OCI-LY1 (cell line): ENCODE measurements at regions not wholly inside any gene's neighbourhood (a gene's known extent, or its start where the extent isn't known, plus 50 kb on each side); places are given as distances from the start of the nearest gene placed in this dataset.

Experiments
- EZH2 ChIP-seq: fragments of 200-600 bp; sonication (generic), shearing (Covaris generic); IDR thresholded peaks from 2 replicates; pipeline ENCODE4 v1.8.0; 2017; ENCODE audit warnings: borderline replicate concordance, mixed run types, mild to moderate bottlenecking, antibody characterized with exemption, low read length, moderate library complexity, mixed read lengths
- TF ChIP-seq, protein P1 (sequence below): fragments of 200-600 bp; sonication (generic), shearing (Covaris generic); IDR thresholded peaks from 2 replicates; pipeline ENCODE4 v1.5.1; 2017; ENCODE audit warnings: mild to moderate bottlenecking, antibody characterized with exemption, low read length, moderate library complexity, mixed read lengths

GRCh38 chr21:16084776-16085364 lies 355.1 kb downstream of the USP25 start:
- TF ChIP-seq, protein P1, sequence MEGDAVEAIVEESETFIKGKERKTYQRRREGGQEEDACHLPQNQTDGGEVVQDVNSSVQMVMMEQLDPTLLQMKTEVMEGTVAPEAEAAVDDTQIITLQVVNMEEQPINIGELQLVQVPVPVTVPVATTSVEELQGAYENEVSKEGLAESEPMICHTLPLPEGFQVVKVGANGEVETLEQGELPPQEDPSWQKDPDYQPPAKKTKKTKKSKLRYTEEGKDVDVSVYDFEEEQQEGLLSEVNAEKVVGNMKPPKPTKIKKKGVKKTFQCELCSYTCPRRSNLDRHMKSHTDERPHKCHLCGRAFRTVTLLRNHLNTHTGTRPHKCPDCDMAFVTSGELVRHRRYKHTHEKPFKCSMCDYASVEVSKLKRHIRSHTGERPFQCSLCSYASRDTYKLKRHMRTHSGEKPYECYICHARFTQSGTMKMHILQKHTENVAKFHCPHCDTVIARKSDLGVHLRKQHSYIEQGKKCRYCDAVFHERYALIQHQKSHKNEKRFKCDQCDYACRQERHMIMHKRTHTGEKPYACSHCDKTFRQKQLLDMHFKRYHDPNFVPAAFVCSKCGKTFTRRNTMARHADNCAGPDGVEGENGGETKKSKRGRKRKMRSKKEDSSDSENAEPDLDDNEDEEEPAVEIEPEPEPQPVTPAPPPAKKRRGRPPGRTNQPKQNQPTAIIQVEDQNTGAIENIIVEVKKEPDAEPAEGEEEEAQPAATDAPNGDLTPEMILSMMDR, result no peak
- no peak for TF ChIP-seq EZH2
